ENCODE measurements at regions not wholly inside any gene's neighbourhood (a gene's known extent, or its start where the extent isn't known, plus 50 kb on each side); places are given as distances from the start of the nearest gene placed in this dataset.

- TF ChIP-seq CTCF (conservative IDR thresholded peaks at IDR 0.05; ENCODE audit: low read length) (no peak), EZH2phosphoT487 (IDR thresholded peaks at IDR 0.05; ENCODE audit: borderline replicate concordance, low read depth, low read length) (no peak)
These were observed 1118.8 kb upstream of the TMPRSS15 start for GRCh38 chr21:19522381-19522780.

Measured in OCI-LY7 (cell line).